Stimulated activated naive CD8-positive, alpha-beta T cell treated with anti-CD3 and anti-CD28 coated beads, Interleukin-15, Interleukin-2, amounts not matched to agents 100 U/mL and 50 U/mL, for 24 hours (primary cell): ENCODE measurements at regions not wholly inside any gene's neighbourhood (a gene's known extent, or its start where the extent isn't known, plus 50 kb on each side); places are given as distances from the start of the nearest gene placed in this dataset.
"Not testable (repeated sequence)": the region's sequence is repeated elsewhere in the genome, so short reads cannot be mapped to it uniquely, and the experiment has no call there.

ENCODE experiments used
- ATAC-seq: fragments of 150-1000 bp; cut with Tn5 transposase; one replicate; pipeline ENCODE4 v1.10.0; 2021
- DNase-seq: peaks from one replicate; pipeline ENCODE4 v3.0.0; 2021

- no peak for ATAC-seq
Measured at GRCh38 chr11:134512571-134513538, 100.8 kb upstream of the B3GAT1 start.

GRCh38 chr11:134512061-134512460 lies 100.0 kb upstream of the B3GAT1 start:
- no peak for DNase-seq
- no peak for ATAC-seq

More at GRCh38 chr11:134512571-134513538, 100.8 kb upstream of the B3GAT1 start:
- no peak for DNase-seq

DNA sequence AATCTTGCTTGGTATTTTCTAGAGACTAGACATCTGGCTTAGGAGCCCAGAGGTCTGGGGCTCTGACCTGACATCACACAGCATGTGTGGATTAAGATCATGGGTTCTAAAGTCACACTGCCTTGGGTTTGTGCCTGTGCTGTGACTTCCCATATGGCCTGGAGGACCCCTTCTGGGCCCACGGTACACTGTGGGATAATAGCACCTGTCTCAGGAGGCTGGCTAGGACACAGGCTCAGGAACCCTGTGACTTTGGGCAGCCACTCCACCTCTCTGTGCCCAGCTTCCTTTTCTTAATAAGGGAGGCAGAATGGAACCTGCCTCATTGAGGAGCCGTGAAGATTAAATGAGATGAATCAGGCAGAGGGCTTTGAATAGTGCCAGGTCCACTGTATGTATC lies 99.2 kb upstream of the B3GAT1 start:
- ATAC-seq (no peak), DNase-seq (no peak)

- DNase-seq = no peak
- no peak for ATAC-seq
Measured at GRCh38 chr11:134510233-134511040, 98.4 kb upstream of the B3GAT1 start.

DNA sequence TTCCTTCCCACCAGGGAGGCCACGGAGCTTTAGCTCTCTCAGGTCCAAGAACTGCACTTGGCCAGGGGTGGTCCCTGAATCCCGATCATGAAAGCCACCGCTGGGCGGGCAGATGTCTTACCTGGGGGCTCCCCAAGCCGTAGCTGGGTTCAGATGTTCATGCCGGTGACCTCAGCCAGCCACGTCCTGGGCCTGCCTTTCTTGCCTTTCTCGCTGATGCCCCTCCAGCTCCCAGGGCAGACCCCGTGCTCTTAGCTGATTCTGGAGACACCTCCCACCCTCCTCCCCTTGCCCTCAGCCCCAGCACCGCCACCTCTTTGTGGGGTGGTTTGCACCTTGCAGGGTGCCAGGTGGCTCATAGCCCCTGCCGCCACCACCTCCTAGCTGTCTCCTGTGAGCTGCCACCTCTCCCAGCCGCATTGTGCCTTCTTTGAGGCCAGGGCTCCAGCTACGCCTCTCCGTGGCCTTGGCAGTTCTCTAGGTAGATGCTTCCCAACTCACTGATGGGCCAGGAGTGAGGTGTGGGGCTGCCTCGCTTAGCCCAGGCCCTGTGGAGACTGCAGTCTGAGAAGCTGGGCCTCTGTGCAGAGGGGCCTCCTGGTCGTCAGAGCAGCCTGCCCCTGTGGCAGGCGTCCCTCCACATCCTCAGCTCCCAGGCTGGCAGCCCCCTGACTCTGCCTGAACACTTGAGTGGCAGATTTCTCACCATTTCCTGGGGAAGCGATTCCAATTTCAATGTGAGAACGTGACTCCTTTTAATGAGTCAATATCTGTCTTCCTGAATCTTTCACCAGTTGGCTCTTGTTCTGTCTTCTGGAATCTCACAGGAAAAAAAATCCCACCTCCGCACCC lies 97.6 kb upstream of the B3GAT1 start:
- DNase-seq = no peak

GRCh38 chr11:134508219-134508990 lies 96.4 kb upstream of the B3GAT1 start:
- no peak for ATAC-seq

More for the DNA sequence above, 97.6 kb upstream of the B3GAT1 start:
- ATAC-seq = no peak

GRCh38 chr11:134506046-134506445 lies 94.0 kb upstream of the B3GAT1 start:
- ATAC-seq (no peak), DNase-seq (no peak)

More at GRCh38 chr11:134508219-134508990, 96.4 kb upstream of the B3GAT1 start:
- no peak for DNase-seq

DNA sequence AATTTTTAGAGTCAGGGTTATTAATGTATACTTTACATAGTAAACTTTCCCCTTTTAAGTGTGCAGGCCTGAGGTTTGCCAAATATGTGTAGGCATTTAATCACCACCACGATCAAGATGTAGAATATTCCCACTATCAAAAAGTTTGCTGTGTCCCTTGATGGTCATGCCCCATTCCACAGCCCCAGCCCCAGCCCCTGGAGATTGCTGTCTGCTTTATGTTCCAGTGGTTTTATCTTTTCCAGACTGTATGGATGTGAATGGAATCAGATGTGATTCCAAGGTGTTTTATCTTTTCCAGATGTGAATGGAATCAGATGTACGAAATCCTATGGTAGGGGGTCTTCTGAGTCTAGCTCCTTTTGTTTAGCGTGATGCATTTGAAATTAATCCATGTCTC lies 93.1 kb upstream of the B3GAT1 start:
- ATAC-seq (no peak), DNase-seq (no peak)

- ATAC-seq = no peak
Measured at GRCh38 chr11:134504146-134504905, 92.3 kb upstream of the B3GAT1 start.

GRCh38 chr11:134503596-134503995 lies 91.6 kb upstream of the B3GAT1 start:
- DNase-seq = no peak
- no peak for ATAC-seq

More at GRCh38 chr11:134504146-134504905, 92.3 kb upstream of the B3GAT1 start:
- no peak for DNase-seq

DNA sequence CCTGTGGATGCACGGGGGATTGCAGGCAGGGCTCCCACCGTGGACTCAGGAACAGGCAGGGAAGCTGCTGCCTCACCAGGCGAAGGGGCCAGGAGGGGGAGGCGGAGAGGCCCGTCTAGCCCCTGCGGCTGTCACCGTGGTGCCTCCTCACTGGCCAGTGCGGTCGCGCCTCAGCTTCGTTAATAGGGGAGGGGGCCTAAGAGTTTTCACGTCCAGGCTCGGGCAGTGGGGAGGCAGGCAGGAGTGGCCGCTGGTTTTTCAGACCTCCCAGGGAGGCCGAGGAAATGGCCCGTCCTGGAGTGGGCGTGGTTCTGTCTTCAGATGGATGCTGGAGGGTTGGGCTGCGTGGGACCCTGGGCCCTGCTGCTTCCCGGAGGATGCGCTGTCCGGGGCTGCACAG lies 91.1 kb upstream of the B3GAT1 start:
- DNase-seq (no peak), ATAC-seq (no peak)

- DNase-seq (no peak), ATAC-seq (no peak)
Measured at GRCh38 chr11:134502153-134502550, 90.1 kb upstream of the B3GAT1 start.

- no peak for DNase-seq
- ATAC-seq = no peak
Measured at GRCh38 chr11:134501406-134502152, 89.5 kb upstream of the B3GAT1 start.

DNA sequence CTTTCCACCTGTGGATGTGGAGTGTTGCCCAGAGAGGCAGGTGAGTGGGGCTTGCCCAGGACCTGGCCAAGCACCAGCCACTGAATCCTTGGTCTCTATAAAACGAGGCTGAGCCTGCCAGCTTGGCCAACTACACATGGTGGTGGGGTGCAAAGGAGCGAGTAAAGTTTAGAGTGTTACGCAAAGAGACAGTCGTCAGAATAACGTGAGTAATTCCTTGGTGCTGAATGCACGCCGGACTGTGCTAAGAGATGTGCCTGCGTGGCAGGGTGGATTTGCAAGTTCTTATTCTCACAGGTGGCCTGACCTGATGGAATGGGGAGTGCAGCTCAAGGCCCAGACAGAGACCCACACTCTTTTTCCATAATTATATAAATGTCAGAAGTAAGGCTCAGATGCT lies 88.6 kb upstream of the B3GAT1 start:
- DNase-seq (no peak), ATAC-seq (no peak)

DNA sequence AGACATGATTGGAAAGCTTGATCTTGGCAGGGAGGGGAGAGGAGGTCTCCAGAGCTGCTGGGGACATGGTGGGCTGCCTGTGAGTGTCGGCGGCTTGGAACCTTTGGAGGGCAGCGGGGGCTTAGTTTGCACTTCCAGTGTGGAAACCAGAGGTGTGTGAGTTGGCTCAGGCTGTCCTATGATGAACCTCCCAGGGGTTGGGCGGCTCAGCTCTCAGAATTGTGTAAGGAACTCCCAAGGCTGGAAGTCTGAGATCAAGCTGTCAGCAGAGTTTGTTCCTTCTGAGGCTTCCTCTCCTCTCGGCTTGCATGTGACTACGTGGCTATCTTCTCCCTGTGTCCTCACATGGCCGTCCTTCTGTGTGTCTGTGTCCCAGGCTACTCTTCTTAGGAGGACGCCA lies 87.9 kb upstream of the B3GAT1 start:
- no peak for ATAC-seq
- DNase-seq = no peak

GRCh38 chr11:134498326-134499139 lies 86.5 kb upstream of the B3GAT1 start:
- no peak for DNase-seq
- ATAC-seq = no peak

DNA sequence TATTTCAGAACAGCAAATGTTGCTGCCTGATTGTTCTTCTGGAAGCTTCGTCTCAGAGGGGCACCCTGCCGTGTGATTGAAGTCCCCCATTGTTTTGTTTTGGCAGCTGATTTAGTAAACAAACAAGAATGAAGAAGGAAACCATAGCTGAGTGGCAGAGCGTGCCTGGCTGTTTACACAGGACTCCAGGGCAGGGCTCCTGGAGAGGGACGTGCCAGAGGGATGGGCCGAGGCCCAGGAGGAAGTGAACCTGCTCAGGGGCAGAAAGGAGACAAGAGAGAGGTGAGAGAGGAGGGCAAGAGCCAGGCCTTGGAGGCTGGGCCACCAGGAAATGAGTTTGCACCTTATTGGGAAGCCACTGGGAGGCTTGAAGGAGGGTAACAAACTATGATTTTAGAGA lies 85.5 kb upstream of the B3GAT1 start:
- ATAC-seq (no peak), DNase-seq (no peak)

DNA sequence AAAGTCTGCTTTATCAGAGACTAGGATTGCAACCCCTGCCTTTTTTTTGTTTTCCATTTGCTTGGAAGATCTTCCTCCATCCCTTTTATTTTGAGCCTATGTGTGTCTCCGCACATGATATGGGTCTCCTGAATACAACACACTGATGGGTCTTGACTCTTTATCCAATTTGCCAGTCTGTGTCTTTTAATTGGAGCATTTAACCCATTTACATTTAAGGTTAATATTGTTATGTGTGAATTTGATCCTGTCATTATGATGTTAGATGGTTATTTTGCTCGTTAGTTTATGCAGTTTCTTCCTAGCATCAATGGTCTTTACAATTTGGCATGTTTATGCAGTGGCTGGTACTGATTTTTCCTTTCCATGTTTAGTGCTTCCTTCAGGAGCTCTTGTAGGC lies 84.0 kb upstream of the B3GAT1 start:
- not testable (repeated sequence) for ATAC-seq, DNase-seq

DNA sequence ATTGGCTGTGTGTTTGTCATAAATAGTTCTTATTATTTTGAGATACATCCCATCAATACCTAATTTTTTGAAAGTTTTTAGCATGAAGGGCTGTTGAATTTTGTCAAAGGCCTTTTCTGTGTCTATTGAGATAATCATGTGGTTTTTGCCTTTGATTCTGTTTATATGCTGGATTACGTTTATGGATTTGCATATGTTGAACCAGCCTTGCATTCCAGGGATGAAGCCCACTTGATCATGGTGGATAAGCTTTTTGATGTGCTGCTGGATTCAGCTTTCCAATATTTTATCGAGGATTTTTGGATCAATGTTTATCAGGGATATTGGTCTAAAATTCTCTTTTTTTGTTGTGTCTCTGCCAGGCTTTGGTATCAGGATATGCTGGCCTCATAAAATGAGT lies 82.4 kb upstream of the B3GAT1 start:
- not testable (repeated sequence) for ATAC-seq, DNase-seq
